Activated T-helper 1 cell treated with anti-CD3 and anti-CD28 coated beads, Interleukin-2, amount 50 U/mL, for 16 hours (primary cell): ENCODE measurements at regions not wholly inside any gene's neighbourhood (a gene's known extent, or its start where the extent isn't known, plus 50 kb on each side); places are given as distances from the start of the nearest gene placed in this dataset.
"Not testable (repeated sequence)": the region's sequence is repeated elsewhere in the genome, so short reads cannot be mapped to it uniquely, and the experiment has no call there.

ENCODE experiments used
- DNase-seq, 2 donors: peaks; one replicate each; pipeline ENCODE4 v3.0.0-alpha.2; 2020; ENCODE audit warnings: low read depth in 1 of 2, low spot score in 1 of 2

DNA sequence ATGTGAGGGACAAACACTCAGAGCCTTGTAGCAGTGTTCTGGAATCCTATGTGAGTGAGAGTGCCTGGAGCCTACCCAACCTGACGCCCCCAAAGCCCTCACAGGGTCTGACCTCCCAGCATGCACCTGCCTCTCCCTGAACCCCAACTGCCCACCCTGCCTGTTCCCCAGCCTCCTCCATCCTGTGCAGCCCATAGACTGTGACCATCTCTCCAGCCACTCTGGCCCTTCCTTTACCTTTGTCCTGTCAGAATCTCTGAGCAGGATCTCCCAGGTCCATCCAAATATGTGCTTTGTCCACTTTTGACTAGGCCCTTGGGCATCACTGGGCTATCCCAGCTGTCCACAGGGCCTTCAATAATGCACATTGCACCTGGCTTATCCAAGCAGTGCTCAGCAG lies 1159.8 kb upstream of the TPTE start:
- DNase-seq, result not testable (repeated sequence)

DNA sequence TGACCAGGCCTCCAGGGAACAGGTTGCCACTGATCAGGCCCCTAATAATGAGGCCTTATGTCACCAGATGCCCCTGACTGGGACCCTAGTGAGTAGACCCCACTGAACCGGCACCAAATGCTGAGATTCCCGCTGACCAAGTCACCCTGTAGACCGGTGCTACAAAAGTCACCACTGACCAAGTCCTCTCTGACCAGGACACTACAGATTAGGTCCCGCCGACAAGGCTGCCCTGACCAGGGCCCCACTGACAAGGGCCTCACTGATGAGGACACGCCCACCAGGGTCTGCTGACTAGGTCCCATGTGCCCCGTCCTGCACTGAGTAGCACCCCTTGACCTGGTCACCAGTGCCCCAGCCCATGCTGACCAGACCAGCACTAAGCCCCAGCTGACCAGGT lies 1159.1 kb upstream of the TPTE start:
- peak in 1 of 2 donors; percentile 5 for DNase-seq

DNA sequence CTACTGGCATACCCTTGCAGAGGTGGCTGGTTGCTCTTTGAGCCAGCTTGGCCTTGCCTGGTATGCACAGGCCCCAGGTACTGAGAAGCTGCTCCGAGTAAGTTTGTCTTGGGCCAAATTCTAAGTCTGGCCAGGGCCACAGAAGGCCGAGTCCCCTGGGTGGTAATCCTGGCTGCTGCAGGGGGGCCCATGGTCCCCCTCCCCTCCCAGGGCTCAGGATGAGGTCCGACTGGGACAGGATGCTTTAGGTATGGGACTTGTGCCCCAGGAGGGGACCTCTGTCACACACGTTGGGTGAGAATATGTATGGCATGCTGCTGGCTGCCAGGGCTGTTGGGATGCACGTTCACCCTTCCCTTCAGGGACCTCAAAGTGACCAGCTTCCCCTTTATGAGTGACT lies 1155.6 kb upstream of the TPTE start:
- DNase-seq, result not testable (repeated sequence)

DNA sequence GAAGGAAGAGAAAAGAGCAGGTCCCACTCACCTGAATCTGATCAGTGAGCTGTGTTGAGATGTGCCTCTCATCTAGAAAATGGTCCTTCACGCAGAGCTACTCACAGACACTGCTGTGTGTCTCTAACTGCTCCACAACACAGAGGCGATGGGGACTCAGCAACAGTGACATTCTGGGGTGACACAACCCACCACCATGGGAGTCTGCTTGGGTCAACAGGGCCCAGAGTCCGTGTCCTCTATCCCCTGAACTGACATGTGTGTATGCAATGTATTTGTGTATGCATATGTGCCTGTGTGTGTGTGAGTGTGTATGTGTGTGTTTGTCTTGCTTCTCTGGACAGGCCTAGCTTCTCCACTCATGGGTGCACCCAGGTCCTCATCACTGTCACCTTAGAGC lies 1154.8 kb upstream of the TPTE start:
- not testable (repeated sequence) for DNase-seq
